ENCODE measurements at regions not wholly inside any gene's neighbourhood (a gene's known extent, or its start where the extent isn't known, plus 50 kb on each side); places are given as distances from the start of the nearest gene placed in this dataset.

- Histone ChIP-seq H3K9ac (ENCODE audit: low read length) (no peak overlapping the region), H3K4me1 (ENCODE audit: control insufficient read depth, insufficient read depth, low read length) (no peaks in the 10 kb centered on the region), H3K27me3 (ENCODE audit: control insufficient read depth, insufficient read depth, low read length) (no peaks in the 10 kb centered on the region), H3K4me3 (ENCODE audit: low read length) (no peak overlapping the region), H3K27ac (ENCODE audit: low read depth, low read length) (no peak overlapping the region), H3K36me3 (ENCODE audit: control insufficient read depth, insufficient read depth, low read length) (no peaks in the 10 kb centered on the region)
These were observed 397.2 kb upstream of the FANCL start for GRCh38 chr2:58638256-58638805.

- H3K4me3 ChIP-seq (ENCODE audit: low read length): no peak overlapping the region
- no peaks in the 10 kb centered on the region for H3K4me1 ChIP-seq (ENCODE audit: control insufficient read depth, insufficient read depth, low read length)
- H3K9ac ChIP-seq (ENCODE audit: low read length): no peak overlapping the region
- H3K27ac ChIP-seq (ENCODE audit: low read depth, low read length): no peak overlapping the region
- H3K27me3 ChIP-seq (ENCODE audit: control insufficient read depth, insufficient read depth, low read length): no peaks in the 10 kb centered on the region
- H3K36me3 ChIP-seq (ENCODE audit: control insufficient read depth, insufficient read depth, low read length): no peaks in the 10 kb centered on the region
These were observed 395.7 kb upstream of the FANCL start for GRCh38 chr2:58636872-58637271.

- Histone ChIP-seq H3K4me1 (ENCODE audit: control insufficient read depth, insufficient read depth, low read length) (no peaks in the 10 kb centered on the region), H3K9ac (ENCODE audit: low read length) (no peak overlapping the region), H3K27ac (ENCODE audit: low read depth, low read length) (no peak overlapping the region), H3K36me3 (ENCODE audit: control insufficient read depth, insufficient read depth, low read length) (no peaks in the 10 kb centered on the region), H3K4me3 (ENCODE audit: low read length) (no peak overlapping the region), H3K27me3 (ENCODE audit: control insufficient read depth, insufficient read depth, low read length) (no peaks in the 10 kb centered on the region)
These were observed 394.8 kb upstream of the FANCL start for GRCh38 chr2:58635801-58636375.

- Histone ChIP-seq H3K27ac (ENCODE audit: low read depth, low read length) (no peak overlapping the region), H3K4me3 (ENCODE audit: low read length) (no peak overlapping the region), H3K27me3 (ENCODE audit: control insufficient read depth, insufficient read depth, low read length) (no peaks in the 10 kb centered on the region), H3K4me1 (ENCODE audit: control insufficient read depth, insufficient read depth, low read length) (no peaks in the 10 kb centered on the region), H3K36me3 (ENCODE audit: control insufficient read depth, insufficient read depth, low read length) (no peaks in the 10 kb centered on the region), H3K9ac (ENCODE audit: low read length) (no peak overlapping the region)
These were observed 393.7 kb upstream of the FANCL start for GRCh38 chr2:58634653-58635370.

- no peaks in the 10 kb centered on the region for H3K36me3 ChIP-seq (ENCODE audit: control insufficient read depth, insufficient read depth, low read length)
These were observed 392.7 kb upstream of the FANCL start for GRCh38 chr2:58633613-58634365.

GRCh38 chr2:58631986-58632385 is 390.9 kb upstream of the FANCL start:
- Histone ChIP-seq H3K4me3 (ENCODE audit: low read length) (no peak overlapping the region), H3K9ac (ENCODE audit: low read length) (no peak overlapping the region), H3K27me3 (ENCODE audit: control insufficient read depth, insufficient read depth, low read length) (no peaks in the 10 kb centered on the region), H3K36me3 (ENCODE audit: control insufficient read depth, insufficient read depth, low read length) (no peaks in the 10 kb centered on the region), H3K4me1 (ENCODE audit: control insufficient read depth, insufficient read depth, low read length) (no peaks in the 10 kb centered on the region), H3K27ac (ENCODE audit: low read depth, low read length) (no peak overlapping the region)

More at GRCh38 chr2:58633613-58634365, 392.7 kb upstream of the FANCL start:
- Histone ChIP-seq H3K4me1 (ENCODE audit: control insufficient read depth, insufficient read depth, low read length) (no peaks in the 10 kb centered on the region), H3K4me3 (ENCODE audit: low read length) (no peak overlapping the region), H3K9ac (ENCODE audit: low read length) (no peak overlapping the region), H3K27ac (ENCODE audit: low read depth, low read length) (no peak overlapping the region), H3K27me3 (ENCODE audit: control insufficient read depth, insufficient read depth, low read length) (no peaks in the 10 kb centered on the region)

GRCh38 chr2:58629545-58630119 is 388.5 kb upstream of the FANCL start:
- no peaks in the 10 kb centered on the region for H3K27me3 ChIP-seq (ENCODE audit: control insufficient read depth, insufficient read depth, low read length)
- H3K4me3 ChIP-seq (ENCODE audit: low read length): no peak overlapping the region
- no peaks in the 10 kb centered on the region for H3K36me3 ChIP-seq (ENCODE audit: control insufficient read depth, insufficient read depth, low read length)
- no peak overlapping the region for H3K27ac ChIP-seq (ENCODE audit: low read depth, low read length)
- H3K4me1 ChIP-seq (ENCODE audit: control insufficient read depth, insufficient read depth, low read length): no peaks in the 10 kb centered on the region
- no peak overlapping the region for H3K9ac ChIP-seq (ENCODE audit: low read length)

GRCh38 chr2:58620896-58621295 is 379.8 kb upstream of the FANCL start:
- no peak overlapping the region for H3K27ac ChIP-seq (ENCODE audit: low read depth, low read length)
- no peaks in the 10 kb centered on the region for H3K36me3 ChIP-seq (ENCODE audit: control insufficient read depth, insufficient read depth, low read length)
- no peaks in the 10 kb centered on the region for H3K4me1 ChIP-seq (ENCODE audit: control insufficient read depth, insufficient read depth, low read length)
- H3K27me3 ChIP-seq (ENCODE audit: control insufficient read depth, insufficient read depth, low read length): no peaks in the 10 kb centered on the region
- H3K4me3 ChIP-seq (ENCODE audit: low read length): no peak overlapping the region
- no peak overlapping the region for H3K9ac ChIP-seq (ENCODE audit: low read length)

- H3K27ac ChIP-seq (ENCODE audit: low read depth, low read length): no peak overlapping the region
- H3K36me3 ChIP-seq (ENCODE audit: control insufficient read depth, insufficient read depth, low read length): no peaks in the 10 kb centered on the region
- no peak overlapping the region for H3K4me3 ChIP-seq (ENCODE audit: low read length)
- H3K27me3 ChIP-seq (ENCODE audit: control insufficient read depth, insufficient read depth, low read length): no peaks in the 10 kb centered on the region
- H3K4me1 ChIP-seq (ENCODE audit: control insufficient read depth, insufficient read depth, low read length): no peaks in the 10 kb centered on the region
- H3K9ac ChIP-seq (ENCODE audit: low read length): no peak overlapping the region
These were observed 379.0 kb upstream of the FANCL start for GRCh38 chr2:58620093-58620492.

GRCh38 chr2:58616961-58617360 is 375.8 kb upstream of the FANCL start:
- Histone ChIP-seq H3K36me3 (ENCODE audit: control insufficient read depth, insufficient read depth, low read length) (no peaks in the 10 kb centered on the region), H3K9ac (ENCODE audit: low read length) (no peak overlapping the region), H3K4me3 (ENCODE audit: low read length) (no peak overlapping the region), H3K27me3 (ENCODE audit: control insufficient read depth, insufficient read depth, low read length) (no peaks in the 10 kb centered on the region), H3K4me1 (ENCODE audit: control insufficient read depth, insufficient read depth, low read length) (no peaks in the 10 kb centered on the region), H3K27ac (ENCODE audit: low read depth, low read length) (no peak overlapping the region)

- Histone ChIP-seq H3K27ac (ENCODE audit: low read depth, low read length) (no peak overlapping the region), H3K4me1 (ENCODE audit: control insufficient read depth, insufficient read depth, low read length) (no peaks in the 10 kb centered on the region), H3K9ac (ENCODE audit: low read length) (no peak overlapping the region), H3K27me3 (ENCODE audit: control insufficient read depth, insufficient read depth, low read length) (no peaks in the 10 kb centered on the region), H3K4me3 (ENCODE audit: low read length) (no peak overlapping the region), H3K36me3 (ENCODE audit: control insufficient read depth, insufficient read depth, low read length) (no peaks in the 10 kb centered on the region)
These were observed 373.1 kb upstream of the FANCL start for GRCh38 chr2:58614219-58614618.

GRCh38 chr2:58612973-58613372 is 371.8 kb upstream of the FANCL start:
- H3K4me1 ChIP-seq (ENCODE audit: control insufficient read depth, insufficient read depth, low read length): no peaks in the 10 kb centered on the region
- H3K36me3 ChIP-seq (ENCODE audit: control insufficient read depth, insufficient read depth, low read length): no peaks in the 10 kb centered on the region
- H3K4me3 ChIP-seq (ENCODE audit: low read length): no peak overlapping the region
- H3K27ac ChIP-seq (ENCODE audit: low read depth, low read length): no peak overlapping the region
- no peaks in the 10 kb centered on the region for H3K27me3 ChIP-seq (ENCODE audit: control insufficient read depth, insufficient read depth, low read length)
- no peak overlapping the region for H3K9ac ChIP-seq (ENCODE audit: low read length)

Measured in rectal smooth muscle tissue (tissue), 1 donor.